ENCODE measurements at regions not wholly inside any gene's neighbourhood (a gene's known extent, or its start where the extent isn't known, plus 50 kb on each side); places are given as distances from the start of the nearest gene placed in this dataset.

DNA sequence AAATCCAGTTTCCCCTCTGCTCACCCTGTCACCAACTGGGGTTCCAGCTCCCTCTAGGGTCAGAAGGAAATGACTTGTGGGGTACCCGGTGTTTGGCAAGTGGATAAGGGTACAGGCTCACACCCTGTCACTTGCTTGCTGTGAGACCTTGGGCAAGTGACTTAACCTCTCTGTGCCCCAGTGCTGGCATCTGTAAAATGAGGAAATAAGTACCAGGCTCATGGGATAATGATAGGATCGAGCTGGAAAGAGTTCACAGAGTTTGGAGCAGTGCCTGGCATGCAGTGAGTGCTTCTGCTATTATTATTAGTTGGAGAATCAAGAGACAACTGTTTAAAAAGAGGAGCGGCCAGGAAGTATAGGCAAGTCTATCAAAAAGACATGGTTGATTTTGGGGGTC, 53.7 kb upstream of the DLX4 start:
- DNase-seq (ENCODE audit: low read depth, low spot score) = no peak
- in situ Hi-C loops (cut with HindIII; ENCODE audit: low pct_unique_long_range_greater_than_20kb, low sequenced_read_pairs) = no loop called here

DNA sequence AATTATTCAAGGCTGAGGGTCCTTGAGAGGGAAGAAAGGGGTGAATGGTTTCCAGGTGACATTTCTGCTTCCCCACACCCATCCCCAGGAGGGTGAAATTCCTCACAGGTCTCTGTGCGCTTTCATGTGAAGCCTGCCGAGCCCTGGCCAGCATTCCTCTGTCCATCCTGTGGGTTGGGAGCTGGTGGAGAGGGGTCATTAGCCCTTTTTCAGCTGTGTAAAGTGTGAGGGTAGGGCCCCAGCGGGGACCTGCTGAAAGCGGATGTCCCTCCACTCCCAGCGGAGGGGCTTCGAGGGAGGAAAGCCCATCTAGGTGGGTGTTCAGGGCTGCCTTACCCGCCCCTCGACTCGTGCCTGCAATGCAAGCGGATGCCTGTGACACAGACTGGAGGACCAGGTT, 53.3 kb upstream of the DLX4 start:
- in situ Hi-C loops (cut with HindIII; ENCODE audit: low pct_unique_long_range_greater_than_20kb, low sequenced_read_pairs) = no loop called here
- no peak for DNase-seq (ENCODE audit: low read depth, low spot score)

DNA sequence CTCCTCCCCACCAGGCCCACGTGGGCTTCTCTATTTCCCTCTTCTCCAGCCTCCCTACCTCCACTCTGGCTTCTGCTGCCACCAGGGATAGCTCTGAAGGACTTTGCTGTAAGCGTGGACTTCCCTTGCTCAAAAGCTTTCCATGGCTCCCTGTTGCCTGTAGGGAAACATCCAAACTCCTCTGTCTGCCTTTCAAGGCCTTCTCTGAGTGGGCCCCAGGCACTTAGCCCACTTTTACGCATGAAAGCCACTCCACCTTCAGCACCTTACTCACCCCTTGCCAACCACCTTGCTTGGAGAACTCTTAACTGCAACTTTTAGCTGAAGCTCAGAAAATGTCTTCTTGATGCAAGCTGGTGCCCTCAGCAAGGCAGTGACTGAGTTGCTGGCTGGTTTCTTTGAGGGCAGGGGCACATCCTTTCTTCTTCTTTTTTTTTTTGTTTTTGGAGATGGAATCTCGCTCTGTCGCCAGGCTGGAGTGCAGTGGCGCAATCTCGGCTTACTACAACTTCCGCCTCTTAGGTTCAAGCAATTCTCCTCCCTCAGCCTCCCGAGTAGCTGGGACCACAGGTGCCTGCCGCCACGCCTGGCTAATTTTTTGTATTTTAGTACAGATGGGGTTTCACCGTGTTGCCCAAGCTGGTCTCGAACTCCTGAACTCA, 52.0 kb upstream of the DLX4 start:
- DNase-seq (ENCODE audit: low read depth, low spot score) = no peak
- in situ Hi-C loops (cut with HindIII; ENCODE audit: low pct_unique_long_range_greater_than_20kb, low sequenced_read_pairs) = no loop called here

- in situ Hi-C loops (cut with HindIII; ENCODE audit: low pct_unique_long_range_greater_than_20kb, low sequenced_read_pairs) = no loop called here
- no peak for DNase-seq (ENCODE audit: low read depth, low spot score)
Measured at GRCh38 chr17:49918591-49918990, 50.4 kb upstream of the DLX4 start.

Data from SK-MEL-5 (cell line).